GM21825 (cell line): ENCODE measurements at regions not wholly inside any gene's neighbourhood (a gene's known extent, or its start where the extent isn't known, plus 50 kb on each side); places are given as distances from the start of the nearest gene placed in this dataset.
"Not testable (repeated sequence)": the region's sequence is repeated elsewhere in the genome, so short reads cannot be mapped to it uniquely, and the experiment has no call there.

Experiments
- ATAC-seq: cut with Tn5 transposase; IDR thresholded peaks from one replicate; pipeline ENCODE4 v1.9.1; 2021; ENCODE audit warnings: mild to moderate bottlenecking, moderate library complexity; ENCODE audit not compliant: unreplicated experiment

GRCh38 chr20:53857723-53858236, 212.6 kb downstream of the BCAS1 start:
- ATAC-seq, result no peak

GRCh38 chr20:53856300-53857295, 213.8 kb downstream of the BCAS1 start:
- no peak for ATAC-seq

GRCh38 chr20:53855733-53856132, 214.7 kb downstream of the BCAS1 start:
- ATAC-seq, result no peak

- ATAC-seq, result not testable (repeated sequence)
Measured at GRCh38 chr20:53854609-53854926, 215.8 kb downstream of the BCAS1 start.

- ATAC-seq, result no peak
Measured at GRCh38 chr20:53853111-53853713, 217.2 kb downstream of the BCAS1 start.

- ATAC-seq, result no peak
Measured at GRCh38 chr20:53852691-53853090, 217.7 kb downstream of the BCAS1 start.

GRCh38 chr20:53852014-53852413, 218.4 kb downstream of the BCAS1 start:
- no peak for ATAC-seq

GRCh38 chr20:53850319-53850718, 220.1 kb downstream of the BCAS1 start:
- ATAC-seq, result no peak

- no peak for ATAC-seq
Measured at GRCh38 chr20:53849471-53850059, 220.8 kb downstream of the BCAS1 start.

- ATAC-seq, result no peak
Measured at GRCh38 chr20:53848304-53848703, 222.1 kb downstream of the BCAS1 start.

GRCh38 chr20:53847837-53848170, 222.6 kb downstream of the BCAS1 start:
- no peak for ATAC-seq

- no peak for ATAC-seq
Measured at GRCh38 chr20:53847139-53847836, 223.1 kb downstream of the BCAS1 start.

GRCh38 chr20:53846640-53847039, 223.8 kb downstream of the BCAS1 start:
- ATAC-seq, result no peak

GRCh38 chr20:53845980-53846379, 224.4 kb downstream of the BCAS1 start:
- no peak for ATAC-seq

- ATAC-seq, result no peak
Measured at GRCh38 chr20:53844259-53844658, 226.1 kb downstream of the BCAS1 start.

- no peak for ATAC-seq
Measured at GRCh38 chr20:53843645-53844044, 226.7 kb downstream of the BCAS1 start.

- no peak for ATAC-seq
Measured at GRCh38 chr20:53842301-53843099, 227.9 kb downstream of the BCAS1 start.

- no peak for ATAC-seq
Measured at GRCh38 chr20:53841741-53842140, 228.7 kb downstream of the BCAS1 start.

- no peak for ATAC-seq
Measured at GRCh38 chr20:53840532-53840931, 229.9 kb downstream of the BCAS1 start.

GRCh38 chr20:53839423-53840176, 230.8 kb downstream of the BCAS1 start:
- peak; percentile 70 for ATAC-seq
